GM18951 (cell line): ENCODE measurements at regions not wholly inside any gene's neighbourhood (a gene's known extent, or its start where the extent isn't known, plus 50 kb on each side); places are given as distances from the start of the nearest gene placed in this dataset.
"Not testable (repeated sequence)": the region's sequence is repeated elsewhere in the genome, so short reads cannot be mapped to it uniquely, and the experiment has no call there.

Experiments
- POLR2A ChIP-seq: IDR thresholded peaks from 4 replicates; pipeline ENCODE4 v1.6.1; 2011; ENCODE audit warnings: mild to moderate bottlenecking; ENCODE audit not compliant: insufficient read length, insufficient read depth; ENCODE audit errors: extremely low read depth
- in situ Hi-C: fragments of 300-500 bp; cut with MboI; formaldehyde crosslinking; loops from one replicate; pipeline ENCODE4 v1.12.0; 2022; ENCODE audit warnings: low sequenced_read_pairs, mixed read lengths, inconsistent platforms; ENCODE audit not compliant: unreplicated experiment

GRCh38 chr6:2611092-2611491 is 139.6 kb downstream of the MYLK4 start:
- TF ChIP-seq POLR2A: no peak
- in situ Hi-C loops: no loop called here

- in situ Hi-C loops: no loop called here
These were observed 142.2 kb downstream of the MYLK4 start for GRCh38 chr6:2608503-2608902.

DNA sequence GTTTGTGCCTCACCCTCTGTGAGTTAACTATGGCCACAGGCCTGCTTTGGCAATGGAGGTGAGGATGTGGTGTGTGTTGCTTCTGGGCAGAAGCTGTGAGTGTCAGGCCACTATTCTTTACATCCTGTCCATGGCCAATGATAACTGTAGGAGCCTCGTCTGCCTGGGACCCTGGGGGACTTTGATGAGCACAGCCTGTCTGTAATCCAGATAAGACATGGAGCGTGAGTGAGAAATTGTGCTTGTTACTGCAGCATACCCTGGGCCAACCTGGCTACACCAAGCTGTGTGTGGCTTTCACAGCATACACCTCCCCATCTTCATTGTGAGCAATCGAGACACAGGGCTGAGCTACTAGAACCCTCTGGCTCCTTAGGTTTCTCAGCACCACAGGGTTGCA is 150.4 kb downstream of the MYLK4 start:
- in situ Hi-C loops: no loop called here
- TF ChIP-seq POLR2A: no peak

More at GRCh38 chr6:2608503-2608902, 142.2 kb downstream of the MYLK4 start:
- no peak for TF ChIP-seq POLR2A

- no peak for TF ChIP-seq POLR2A
- in situ Hi-C loops: no loop called here
These were observed 150.9 kb downstream of the MYLK4 start for GRCh38 chr6:2599817-2600216.

DNA sequence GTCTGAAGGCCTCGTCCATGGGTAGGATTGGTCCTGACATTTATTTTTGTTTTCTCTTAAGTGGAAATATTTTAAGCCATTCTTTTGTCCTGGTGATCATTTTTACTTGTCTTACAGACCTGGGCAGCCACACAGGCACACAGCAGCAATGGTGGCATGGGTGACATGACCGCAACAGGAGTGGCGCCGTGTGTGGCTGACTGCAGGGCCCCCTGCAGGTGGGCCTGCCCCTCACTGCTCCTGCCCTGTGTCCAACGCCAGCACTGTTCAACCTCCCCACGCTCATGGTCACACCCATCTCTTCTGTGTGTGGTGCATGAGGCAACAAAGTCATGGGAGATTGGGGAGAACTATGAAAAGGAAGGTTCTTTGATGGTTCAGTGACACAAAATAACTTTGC is 151.9 kb downstream of the MYLK4 start:
- in situ Hi-C loops: no loop called here
- TF ChIP-seq POLR2A: no peak

DNA sequence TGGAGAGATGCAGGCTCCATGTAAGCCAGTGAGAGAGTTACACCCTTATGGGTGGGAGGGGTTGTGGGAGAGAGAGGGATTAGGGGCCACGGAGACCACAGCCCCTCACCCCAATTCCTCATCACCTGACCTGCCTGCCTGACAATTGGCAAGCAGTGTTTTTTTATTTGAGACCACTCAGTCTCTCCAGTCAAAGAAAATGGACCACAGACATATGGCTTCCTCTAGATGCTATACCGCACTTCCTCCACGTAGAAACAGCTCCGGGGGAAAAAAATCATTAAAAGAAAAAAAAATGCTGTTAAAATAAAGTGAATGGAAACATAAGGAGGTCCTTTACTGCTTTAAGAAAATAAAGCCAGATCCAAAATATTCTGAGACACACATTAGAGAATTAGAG is 152.7 kb downstream of the MYLK4 start:
- in situ Hi-C loops: no loop called here
- TF ChIP-seq POLR2A: no peak

- in situ Hi-C loops: not testable (repeated sequence)
These were observed 153.3 kb downstream of the MYLK4 start for GRCh38 chr6:2597457-2597856.

GRCh38 chr6:2596222-2596621 is 154.5 kb downstream of the MYLK4 start:
- in situ Hi-C loops: no loop called here
- TF ChIP-seq POLR2A: no peak

- TF ChIP-seq POLR2A: no peak
- in situ Hi-C loops: no loop called here
These were observed 155.9 kb downstream of the MYLK4 start for GRCh38 chr6:2594868-2595267.

DNA sequence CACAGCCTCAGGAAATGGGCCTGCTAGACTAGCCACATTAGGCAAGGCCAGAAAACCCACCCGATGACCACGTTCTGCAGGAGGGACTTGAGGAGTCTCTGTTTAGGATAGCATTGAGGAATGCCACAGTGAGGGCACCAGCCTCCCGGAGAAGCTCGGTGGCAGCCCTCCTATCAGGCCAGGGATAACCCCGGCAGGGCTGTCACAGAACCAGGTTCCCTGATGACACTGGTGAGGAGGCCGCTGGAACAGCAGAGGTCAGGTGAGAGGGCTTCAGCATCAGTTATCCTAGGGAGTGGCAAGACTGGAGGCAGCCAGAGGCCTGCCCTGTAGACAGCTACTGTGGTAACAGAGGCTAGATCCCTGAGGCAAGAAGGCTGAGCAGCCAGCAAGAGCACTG is 157.6 kb downstream of the MYLK4 start:
- in situ Hi-C loops: no loop called here
- no peak for TF ChIP-seq POLR2A

GRCh38 chr6:2589171-2589661 is 161.5 kb downstream of the MYLK4 start:
- TF ChIP-seq POLR2A: no peak
- in situ Hi-C loops: no loop called here

DNA sequence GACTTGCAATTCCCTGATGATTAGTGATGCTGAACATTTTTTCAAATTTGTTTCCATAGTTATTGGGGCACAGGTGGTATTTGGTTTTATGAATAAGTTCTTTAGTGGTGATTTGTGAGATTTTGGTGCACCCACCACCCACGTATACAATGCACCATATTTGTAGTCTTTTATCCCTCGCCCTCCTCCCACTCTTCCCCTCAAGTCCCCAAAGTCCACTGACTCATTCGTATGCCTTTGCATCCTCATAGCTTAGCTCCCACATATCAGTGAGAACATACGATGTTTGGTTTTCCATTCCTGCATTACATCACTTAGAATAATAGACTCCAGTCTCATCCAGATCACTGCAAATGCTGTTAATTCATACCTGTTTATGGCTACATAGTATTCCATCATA is 167.3 kb downstream of the MYLK4 start:
- TF ChIP-seq POLR2A: no peak
- in situ Hi-C loops: no loop called here

GRCh38 chr6:2582268-2582667 is 168.5 kb downstream of the MYLK4 start:
- no peak for TF ChIP-seq POLR2A
- in situ Hi-C loops: no loop called here

- in situ Hi-C loops: no loop called here
- no peak for TF ChIP-seq POLR2A
These were observed 169.1 kb downstream of the MYLK4 start for GRCh38 chr6:2581611-2582010.

DNA sequence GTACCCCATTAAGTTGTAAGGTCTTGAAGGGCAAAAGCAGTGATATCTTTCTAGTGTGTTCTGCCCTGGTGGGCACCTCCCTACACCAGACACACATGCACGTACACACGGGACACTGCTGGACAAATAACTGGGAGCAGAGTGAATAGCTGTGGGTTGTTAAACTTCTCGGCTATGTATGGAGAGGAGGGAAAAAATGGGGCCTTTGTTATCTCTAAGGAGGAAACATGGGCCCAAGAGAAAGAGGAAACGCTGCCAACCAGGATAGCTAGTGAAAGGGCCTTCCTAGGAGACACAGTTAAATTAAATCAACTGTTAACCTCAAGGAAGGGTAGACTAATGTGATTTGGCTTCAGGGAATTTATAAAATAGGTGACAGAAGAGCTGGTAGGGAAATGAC is 169.7 kb downstream of the MYLK4 start:
- TF ChIP-seq POLR2A: no peak
- in situ Hi-C loops: no loop called here

DNA sequence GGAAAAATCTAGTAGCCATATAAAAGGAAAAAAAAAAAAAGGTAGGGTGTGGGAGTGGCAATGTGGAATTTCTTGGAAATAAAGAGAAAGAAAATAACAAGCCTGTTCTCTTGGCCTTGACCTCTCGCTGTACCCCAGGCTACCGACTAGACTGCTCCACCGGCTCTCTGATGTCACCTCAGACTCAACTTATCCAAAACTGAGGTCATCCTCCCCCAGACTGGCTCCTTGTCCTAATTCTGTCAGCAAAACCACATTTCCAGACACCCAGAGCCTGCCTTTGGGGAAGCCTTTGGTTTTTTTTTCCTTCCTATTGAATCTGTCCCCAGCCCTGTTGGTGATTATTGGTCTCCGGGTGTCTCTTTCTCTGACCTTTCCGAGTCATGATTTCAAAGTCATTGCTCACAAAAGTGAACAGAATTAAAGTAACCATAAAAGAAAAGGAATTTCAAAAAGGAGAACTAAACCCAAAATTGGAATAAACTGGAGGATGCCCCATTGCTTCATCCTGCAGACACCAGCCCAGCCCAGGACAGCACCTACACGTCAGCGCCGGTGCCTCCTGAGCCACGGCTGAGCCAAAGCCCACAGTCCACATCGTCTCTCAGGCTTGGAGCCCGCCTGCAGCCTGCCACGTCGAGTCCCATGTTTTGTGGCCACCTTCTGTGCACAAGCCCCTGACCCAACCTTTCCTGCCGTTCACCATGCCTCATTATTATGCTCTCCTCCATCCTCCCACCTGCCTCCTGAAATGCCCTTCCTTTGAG is 170.7 kb downstream of the MYLK4 start:
- no peak for TF ChIP-seq POLR2A
- in situ Hi-C loops: no loop called here
